22Rv1 (cell line): ENCODE measurements at regions not wholly inside any gene's neighbourhood (a gene's known extent, or its start where the extent isn't known, plus 50 kb on each side); places are given as distances from the start of the nearest gene placed in this dataset.

Experiments used
- H3K27ac ChIP-seq: fragments of 450-650 bp; 2 replicates; pipeline ENCODE4 v1.5.1; 2017
- ZFX ChIP-seq: fragments of 450-650 bp; IDR thresholded peaks from 2 replicates; pipeline ENCODE4 v1.6.1; 2017; ENCODE audit warnings: antibody characterized with exemption, borderline replicate concordance
- TF ChIP-seq, protein P1 (sequence below): fragments of 450-650 bp; IDR thresholded peaks from 2 replicates; pipeline ENCODE4 v1.5.1; 2017; ENCODE audit warnings: mild to moderate bottlenecking

DNA sequence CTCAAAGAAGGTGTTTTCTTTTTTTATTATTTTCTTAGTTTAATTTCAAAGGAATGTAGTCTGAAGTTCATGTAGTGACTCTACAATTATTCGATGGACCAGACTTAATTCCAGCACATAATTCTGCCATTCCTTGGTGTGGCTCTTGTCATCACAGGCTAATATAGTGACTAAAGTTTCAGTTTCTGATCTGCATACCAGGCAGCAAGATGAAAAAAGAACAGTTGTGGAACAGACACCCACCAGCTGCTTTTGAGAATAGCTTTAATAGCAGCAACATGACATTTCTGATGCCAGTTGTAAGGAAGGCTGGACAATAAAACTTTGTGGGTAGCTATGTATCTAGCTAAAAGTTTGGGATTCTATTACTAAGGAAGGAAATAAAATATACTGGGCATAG lies 676.3 kb upstream of the GRAMD2B start:
- TF ChIP-seq, protein P1, sequence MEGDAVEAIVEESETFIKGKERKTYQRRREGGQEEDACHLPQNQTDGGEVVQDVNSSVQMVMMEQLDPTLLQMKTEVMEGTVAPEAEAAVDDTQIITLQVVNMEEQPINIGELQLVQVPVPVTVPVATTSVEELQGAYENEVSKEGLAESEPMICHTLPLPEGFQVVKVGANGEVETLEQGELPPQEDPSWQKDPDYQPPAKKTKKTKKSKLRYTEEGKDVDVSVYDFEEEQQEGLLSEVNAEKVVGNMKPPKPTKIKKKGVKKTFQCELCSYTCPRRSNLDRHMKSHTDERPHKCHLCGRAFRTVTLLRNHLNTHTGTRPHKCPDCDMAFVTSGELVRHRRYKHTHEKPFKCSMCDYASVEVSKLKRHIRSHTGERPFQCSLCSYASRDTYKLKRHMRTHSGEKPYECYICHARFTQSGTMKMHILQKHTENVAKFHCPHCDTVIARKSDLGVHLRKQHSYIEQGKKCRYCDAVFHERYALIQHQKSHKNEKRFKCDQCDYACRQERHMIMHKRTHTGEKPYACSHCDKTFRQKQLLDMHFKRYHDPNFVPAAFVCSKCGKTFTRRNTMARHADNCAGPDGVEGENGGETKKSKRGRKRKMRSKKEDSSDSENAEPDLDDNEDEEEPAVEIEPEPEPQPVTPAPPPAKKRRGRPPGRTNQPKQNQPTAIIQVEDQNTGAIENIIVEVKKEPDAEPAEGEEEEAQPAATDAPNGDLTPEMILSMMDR: no peak
- no peak for TF ChIP-seq ZFX
- no peak overlapping the region for H3K27ac ChIP-seq

DNA sequence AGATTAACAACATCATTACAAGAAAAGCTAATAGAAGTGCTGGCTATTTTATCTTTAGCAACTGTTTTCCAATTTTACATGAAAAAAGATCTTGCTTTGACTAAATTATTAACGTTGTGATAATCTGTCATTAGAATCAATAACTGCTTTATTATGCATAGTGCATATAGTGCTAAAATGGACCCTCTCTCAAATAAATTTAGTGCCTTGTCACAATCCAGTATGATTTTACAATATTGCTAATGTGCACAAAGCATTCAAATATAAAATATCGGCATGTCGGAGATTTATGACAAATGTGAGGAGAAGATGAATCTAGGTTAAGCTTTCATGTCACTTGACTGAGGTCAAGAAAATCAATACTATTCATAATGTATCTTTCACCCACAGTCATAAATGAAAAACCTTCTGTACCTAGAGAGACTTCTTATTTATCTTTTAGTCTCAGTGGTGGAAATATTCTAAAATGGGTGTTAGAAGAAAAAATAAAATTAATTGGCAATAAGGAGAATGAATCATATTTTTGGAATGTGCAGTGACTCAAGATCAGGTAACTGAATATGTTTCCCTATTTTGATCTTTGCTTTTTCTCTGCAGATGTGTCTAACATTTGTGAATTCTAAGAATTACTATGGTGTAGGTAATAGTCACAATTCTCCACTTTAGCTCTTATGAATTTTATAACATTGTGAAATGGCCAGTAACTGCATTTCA lies 672.9 kb upstream of the GRAMD2B start:
- no peak for TF ChIP-seq ZFX
- TF ChIP-seq, protein P1: no peak
- no peak overlapping the region for H3K27ac ChIP-seq

DNA sequence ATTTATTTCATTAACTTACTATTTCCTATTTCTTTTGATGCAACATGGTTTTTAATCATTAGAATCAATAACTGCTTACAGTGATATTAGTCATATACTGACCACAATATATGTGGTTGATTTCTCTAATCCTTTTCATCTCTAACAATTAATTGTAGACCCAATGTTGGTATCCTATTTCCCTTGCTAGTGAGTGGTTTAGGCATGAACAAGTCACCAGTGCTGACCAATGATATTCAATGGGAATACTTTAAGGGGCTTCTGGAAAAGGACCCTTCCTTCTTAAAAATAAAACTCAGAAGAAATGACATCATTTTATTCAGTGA lies 672.4 kb upstream of the GRAMD2B start:
- no peak overlapping the region for H3K27ac ChIP-seq
- TF ChIP-seq, protein P1: no peak
- TF ChIP-seq ZFX: no peak

DNA sequence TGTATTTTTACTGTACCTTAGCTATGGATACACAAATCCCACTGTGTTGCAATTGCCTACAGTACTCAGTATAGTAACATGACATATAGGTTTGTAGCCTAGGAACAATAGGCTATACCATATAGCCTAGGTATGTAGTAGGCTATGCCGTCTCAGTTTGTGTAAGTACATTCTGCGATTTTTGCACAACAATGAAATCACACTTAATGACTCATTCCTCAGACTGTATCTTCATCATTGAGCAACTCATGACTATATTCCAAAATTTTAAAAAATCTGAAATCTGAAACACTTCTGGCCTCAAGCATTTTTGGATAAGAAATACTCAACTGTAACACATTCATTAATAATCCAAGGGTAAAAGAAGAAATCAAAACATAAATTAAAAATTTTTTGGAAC lies 666.8 kb upstream of the GRAMD2B start:
- TF ChIP-seq ZFX: no peak
- TF ChIP-seq, protein P1: no peak
- no peak overlapping the region for H3K27ac ChIP-seq

DNA sequence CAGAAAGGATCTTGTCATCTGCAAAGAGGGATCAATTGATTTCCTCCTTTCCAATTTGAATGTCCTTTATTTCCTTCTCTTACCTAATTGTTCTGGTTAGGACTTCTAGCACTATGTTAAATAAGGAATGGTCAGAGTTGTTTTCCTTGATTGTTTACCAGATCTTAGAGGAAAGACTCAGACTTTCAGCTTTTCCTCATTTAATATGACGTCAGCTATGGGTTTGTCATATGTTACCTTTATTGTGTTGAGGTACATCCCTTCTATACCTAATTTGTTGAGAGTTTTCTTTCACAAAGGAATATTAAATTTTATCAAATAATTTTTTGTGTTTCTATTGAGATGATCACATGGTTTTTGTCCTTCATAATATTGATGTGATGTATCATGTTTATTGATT lies 656.5 kb upstream of the GRAMD2B start:
- no peak for TF ChIP-seq ZFX
- TF ChIP-seq, protein P1: no peak

DNA sequence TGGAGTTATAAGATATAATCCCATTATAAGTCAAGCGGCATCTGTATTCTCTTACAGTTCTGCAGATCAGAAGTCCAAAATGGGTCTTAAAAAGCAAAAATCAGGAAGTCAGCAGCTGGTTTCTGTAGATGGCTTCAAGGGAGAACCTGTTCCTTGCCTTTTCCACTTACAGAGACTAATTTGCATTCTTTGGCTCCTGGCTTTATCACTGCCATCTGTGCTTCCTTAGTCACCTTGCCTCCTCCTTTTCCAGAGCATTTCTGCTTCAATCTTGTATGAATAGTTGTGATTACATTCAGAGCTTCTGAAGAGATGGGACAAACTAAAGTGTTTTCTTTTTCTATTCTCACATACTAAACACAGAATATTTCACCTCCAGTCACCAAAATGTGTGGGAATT lies 647.3 kb upstream of the GRAMD2B start:
- no peak overlapping the region for H3K27ac ChIP-seq
- TF ChIP-seq, protein P1: no peak
- TF ChIP-seq ZFX: no peak

More for the DNA sequence above, 656.5 kb upstream of the GRAMD2B start:
- H3K27ac ChIP-seq: no peak overlapping the region

DNA sequence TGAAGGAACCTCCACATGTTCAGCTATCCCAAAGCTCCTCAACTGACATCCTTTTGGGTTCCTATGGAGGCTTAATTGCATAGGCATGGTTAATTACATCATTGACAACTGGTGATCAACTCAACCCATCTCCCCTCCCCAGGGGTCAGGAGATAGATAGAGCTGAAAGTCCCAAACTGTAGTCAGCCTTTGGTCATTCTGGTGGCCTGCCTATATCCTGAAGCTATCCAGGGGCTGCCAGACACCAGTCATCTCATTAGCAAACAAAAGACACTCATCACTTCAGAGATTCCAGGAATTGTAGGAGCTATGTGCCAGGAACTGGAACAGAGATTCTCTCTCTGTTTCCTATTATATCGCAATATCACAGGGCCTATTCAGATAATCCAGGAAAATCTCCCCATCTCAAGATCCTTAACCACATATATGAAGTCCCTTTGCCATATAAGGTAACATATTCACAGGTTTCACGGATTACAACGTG lies 646.5 kb upstream of the GRAMD2B start:
- TF ChIP-seq, protein P1: no peak
- TF ChIP-seq ZFX: no peak
- H3K27ac ChIP-seq: no peak overlapping the region
